GM23338 (cell line): ENCODE measurements at regions not wholly inside any gene's neighbourhood (a gene's known extent, or its start where the extent isn't known, plus 50 kb on each side); places are given as distances from the start of the nearest gene placed in this dataset.

Experiments used
- ATAC-seq: fragments of 200-7000 bp; cut with Tn5 transposase; 3 replicates; pipeline ENCODE4 v1.9.1; 2020
- DNase-seq: peaks from one replicate; pipeline ENCODE4 v3.0.0-alpha.2; 2015; ENCODE audit warnings: low spot score
- H2AFZ ChIP-seq: fragments of 200-600 bp; sonication (generic); 2 replicates; pipeline ENCODE4 v1.8.0; 2016; ENCODE audit warnings: antibody characterized with exemption, mild to moderate bottlenecking, moderate library complexity
- H3F3A ChIP-seq: fragments of 200-600 bp; sonication (generic); replicated peaks from 2 replicates; pipeline ENCODE4 v1.8.0; 2017; ENCODE audit warnings: antibody characterized with exemption, mixed run types, low read depth
- H3K27ac ChIP-seq: fragments of 200-600 bp; sonication (generic); 2 replicates; pipeline ENCODE4 v1.6.1; 2016; ENCODE audit warnings: low read depth
- H3K27me3 ChIP-seq: fragments of 200-600 bp; sonication (generic); 2 replicates; pipeline ENCODE4 v1.8.0; 2016; ENCODE audit warnings: mild to moderate bottlenecking, mixed run types, moderate library complexity; ENCODE audit not compliant: insufficient read depth
- H3K36me3 ChIP-seq: fragments of 200-600 bp; sonication (generic); 2 replicates; pipeline ENCODE4 v1.8.0; 2016; ENCODE audit warnings: mild to moderate bottlenecking; ENCODE audit not compliant: insufficient read depth
- H3K4me1 ChIP-seq: fragments of 200-600 bp; sonication (generic); 2 replicates; pipeline ENCODE4 v1.8.0; 2016; ENCODE audit warnings: mild to moderate bottlenecking, moderate library complexity; ENCODE audit not compliant: insufficient read depth
- H3K4me2 ChIP-seq: fragments of 200-600 bp; sonication (generic); 2 replicates; pipeline ENCODE4 v1.7.1; 2017; ENCODE audit warnings: mixed run types
- H3K4me3 ChIP-seq: fragments of 200-600 bp; sonication (generic); 2 replicates; pipeline ENCODE4 v1.6.1; 2016; ENCODE audit warnings: mixed run types
- H3K79me2 ChIP-seq: fragments of 200-600 bp; sonication (generic); replicated peaks from 2 replicates; pipeline ENCODE4 v1.8.0; 2017; ENCODE audit warnings: mild to moderate bottlenecking; ENCODE audit not compliant: insufficient read depth
- H3K9me2 ChIP-seq: fragments of 200-600 bp; sonication (generic); 2 replicates; pipeline ENCODE4 v1.8.0; 2017; ENCODE audit not compliant: insufficient read depth
- H4K20me1 ChIP-seq: fragments of 200-600 bp; sonication (generic); replicated peaks from 2 replicates; pipeline ENCODE4 v1.8.0; 2017; ENCODE audit warnings: mild to moderate bottlenecking; ENCODE audit not compliant: insufficient read depth
- H3K27ac Mint-ChIP-seq: 2 replicates; pipeline ENCODE4 v1.8.0; 2020; ENCODE audit warnings: inconsistent platforms, mild to moderate bottlenecking, moderate library complexity, mixed read lengths
- H3K27me3 Mint-ChIP-seq: 3 replicates; pipeline ENCODE4 v1.8.0; 2022; ENCODE audit warnings: low read depth, mild to moderate bottlenecking, moderate library complexity, mixed read lengths, inconsistent platforms; ENCODE audit not compliant: insufficient read depth, poor library complexity
- H3K36me3 Mint-ChIP-seq: 3 replicates; pipeline ENCODE4 v1.8.0; 2021; ENCODE audit warnings: low read depth, mild to moderate bottlenecking, inconsistent platforms, moderate library complexity, mixed read lengths
- H3K4me1 Mint-ChIP-seq: 3 replicates; pipeline ENCODE4 v1.8.0; 2020; ENCODE audit warnings: mild to moderate bottlenecking, inconsistent platforms, mixed read lengths
- H3K4me3 Mint-ChIP-seq: 3 replicates; pipeline ENCODE4 v1.8.0; 2021; ENCODE audit warnings: moderate library complexity, mild to moderate bottlenecking, inconsistent platforms, mixed read lengths
- H3K9me3 Mint-ChIP-seq: 3 replicates; pipeline ENCODE4 v1.8.0; 2020; ENCODE audit warnings: moderate library complexity, mild to moderate bottlenecking, inconsistent platforms, mixed read lengths
- CREB1 ChIP-seq: fragments of 250-450 bp; sonication (Bioruptor Pico); IDR thresholded peaks from 2 replicates; pipeline ENCODE4 v1.5.0; 2020; ENCODE audit warnings: low read depth, mild to moderate bottlenecking, moderate library complexity
- CTCF ChIP-seq, 2 experiments: fragments of 200-600 bp in 1 of 2; sonication (generic) in 1 of 2; conservative IDR thresholded peaks; 2 replicates each; pipeline versions ENCODE4 v1.5.1 to v1.6.1; 2016 to 2017; ENCODE audit warnings: antibody characterized with exemption in 2 of 2, low read depth in 2 of 2, mild to moderate bottlenecking in 2 of 2, moderate library complexity in 1 of 2
- ETS1 ChIP-seq: IDR thresholded peaks from 2 replicates; pipeline ENCODE4 v1.6.1; 2016; ENCODE audit warnings: antibody characterized with exemption
- EZH2 ChIP-seq: fragments of 200-600 bp; sonication (generic); IDR thresholded peaks from one replicate; pipeline ENCODE4 v1.8.0; 2017; ENCODE audit warnings: antibody characterized with exemption, mild to moderate bottlenecking, low read depth; ENCODE audit not compliant: unreplicated experiment
- JUNB ChIP-seq: IDR thresholded peaks from one replicate; pipeline ENCODE4 v1.6.1; 2016; ENCODE audit warnings: antibody characterized with exemption; ENCODE audit not compliant: unreplicated experiment
- NANOG ChIP-seq: IDR thresholded peaks from 2 replicates; pipeline ENCODE4 v1.6.1; 2016; ENCODE audit warnings: antibody characterized with exemption, borderline replicate concordance
- POLR2AphosphoS5 ChIP-seq: IDR thresholded peaks from 2 replicates; pipeline ENCODE4 v1.6.1; 2016; ENCODE audit warnings: antibody characterized with exemption, low read depth
- STAT1 ChIP-seq: IDR thresholded peaks from one replicate; pipeline ENCODE4 v1.6.1; 2016; ENCODE audit warnings: antibody characterized with exemption; ENCODE audit not compliant: unreplicated experiment
- ZNF114 ChIP-seq: fragments of 250-450 bp; sonication (Bioruptor Pico); IDR thresholded peaks from 2 replicates; pipeline ENCODE4 v1.5.0; 2020; ENCODE audit warnings: mild to moderate bottlenecking, moderate library complexity
- ZNF331 ChIP-seq: fragments of 250-450 bp; sonication (Bioruptor Pico); IDR thresholded peaks from 2 replicates; pipeline ENCODE4 v1.5.0; 2020; ENCODE audit warnings: low read depth, mild to moderate bottlenecking, moderate library complexity
- ZNF462 ChIP-seq: fragments of 250-450 bp; sonication (Bioruptor Pico); IDR thresholded peaks from 2 replicates; pipeline ENCODE4 v1.5.0; 2020; ENCODE audit warnings: mild to moderate bottlenecking, moderate library complexity

GRCh38 chr1:199752688-199753027 is 274.9 kb upstream of the NR5A2 start:
- Histone ChIP-seq H3F3A (no peaks in the 10 kb centered on the region), H3K4me1 (peaks cover 14% of the 10 kb centered on the region), H3K79me2 (no peaks in the 10 kb centered on the region), H2AFZ (no peak overlapping the region), H3K4me2 (no peak overlapping the region), H3K36me3 (peaks cover 10% of the 10 kb centered on the region; the same call in 1 of the 2 replicates), H4K20me1 (no peaks in the 10 kb centered on the region), H3K27me3 (no peaks in the 10 kb centered on the region), H3K4me3 (no peak overlapping the region), H3K9me2 (0 out of 2 replicates have a peak, but pooled peaks cover 4% of the 10 kb centered on the region), H3K27ac (no peak overlapping the region)
- Mint-ChIP-seq H3K9me3 (peaks cover 16% of the 10 kb centered on the region), H3K36me3 (peaks cover 10% of the 10 kb centered on the region; the same call in 2 of the 3 replicates), H3K4me3 (no peak overlapping the region), H3K4me1 (peaks cover 13% of the 10 kb centered on the region; the same call in 2 of the 3 replicates), H3K27ac (no peak overlapping the region), H3K27me3 (peaks cover 14% of the 10 kb centered on the region)
- DNase-seq (no peak), ATAC-seq (no peak)
- TF ChIP-seq JUNB (no peak), CREB1 (no peak), ZNF462 (CRISPR knock-in tag) (no peak), NANOG (no peak), ZNF331 (CRISPR knock-in tag) (no peak), CTCF (conservative IDR thresholded peaks at IDR 0.05; ENCODE audit: low read depth in 2 of 2) (no peak), ZNF114 (no peak), ETS1 (no peak), EZH2 (no peak), POLR2AphosphoS5 (no peak), STAT1 (no peak)
